Non-pigmented ciliary epithelial cell (primary cell): ENCODE measurements at regions not wholly inside any gene's neighbourhood (a gene's known extent, or its start where the extent isn't known, plus 50 kb on each side); places are given as distances from the start of the nearest gene placed in this dataset.

Experiments used
- DNase-seq: peaks from one replicate; pipeline ENCODE4 v3.0.0-alpha.2; 2010; ENCODE audit warnings: low read depth

- no peak for DNase-seq
These were observed 183.8 kb downstream of the CCDC59 start for GRCh38 chr12:82174383-82174782.

- DNase-seq = no peak
These were observed 209.1 kb downstream of the CCDC59 start for GRCh38 chr12:82149045-82149444.

GRCh38 chr12:82146740-82147139 is 211.4 kb downstream of the CCDC59 start:
- no peak for DNase-seq

DNA sequence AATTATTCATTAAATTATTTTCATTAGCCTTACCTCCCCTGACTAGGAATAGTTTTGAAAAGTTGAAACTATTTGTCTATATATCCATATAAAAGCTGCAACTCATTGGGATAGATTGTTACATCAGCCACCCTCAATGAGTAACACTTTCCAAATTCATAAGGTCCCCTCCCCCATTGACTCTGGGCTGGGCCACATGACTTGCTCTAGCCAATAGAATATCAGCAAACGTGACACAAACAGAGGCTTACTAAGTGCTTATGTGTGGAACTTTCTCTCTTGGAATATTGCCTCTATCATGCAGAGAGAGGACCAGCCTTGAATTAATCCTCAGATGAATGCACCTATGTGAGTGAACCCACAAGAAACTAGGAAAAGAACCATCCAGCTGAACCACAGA is 213.7 kb downstream of the CCDC59 start:
- DNase-seq = no peak

DNA sequence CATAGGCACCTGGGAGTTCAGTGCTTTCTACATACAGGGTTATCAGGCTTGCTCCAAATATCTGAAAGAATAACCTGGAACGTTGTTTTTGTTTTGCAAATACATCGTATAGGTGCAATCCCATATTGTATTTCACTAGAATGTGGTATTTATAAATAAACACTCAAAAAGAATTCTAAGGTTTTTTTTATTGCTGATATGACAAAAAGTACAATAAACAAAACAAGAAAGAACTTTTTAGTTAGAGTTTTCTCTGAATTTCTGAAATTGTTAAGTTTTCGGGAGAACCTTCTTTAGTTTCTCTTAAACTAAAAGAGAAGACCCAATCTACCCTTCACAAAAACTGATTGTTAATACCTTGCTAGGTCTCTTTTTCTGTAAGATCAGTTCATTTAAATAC is 225.8 kb downstream of the CCDC59 start:
- no peak for DNase-seq

DNA sequence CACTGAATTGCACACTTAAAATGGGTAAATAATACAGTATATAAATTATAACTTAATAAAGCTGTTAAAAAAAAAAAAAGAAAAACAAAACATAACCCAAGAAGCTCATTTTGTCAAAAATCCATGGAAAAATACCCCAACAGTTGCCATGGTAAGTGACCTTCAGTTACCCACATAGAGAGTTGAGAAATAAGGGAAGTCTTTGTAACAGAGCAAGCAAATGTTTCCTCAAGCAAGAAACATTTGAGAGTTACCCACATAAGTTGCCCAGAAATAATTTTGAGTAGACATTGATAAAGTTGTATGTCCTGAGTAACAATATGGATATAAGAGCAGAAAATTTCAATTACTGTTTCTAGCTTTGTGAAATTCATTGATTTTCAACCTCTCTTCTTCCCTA is 227.4 kb downstream of the CCDC59 start:
- no peak for DNase-seq

GRCh38 chr12:82124711-82125380 is 233.3 kb downstream of the CCDC59 start:
- DNase-seq = peak; percentile 19

- no peak for DNase-seq
These were observed 236.6 kb downstream of the CCDC59 start for GRCh38 chr12:82121545-82121944.

- no peak for DNase-seq
These were observed 237.3 kb downstream of the CCDC59 start for GRCh38 chr12:82120901-82121300.

DNA sequence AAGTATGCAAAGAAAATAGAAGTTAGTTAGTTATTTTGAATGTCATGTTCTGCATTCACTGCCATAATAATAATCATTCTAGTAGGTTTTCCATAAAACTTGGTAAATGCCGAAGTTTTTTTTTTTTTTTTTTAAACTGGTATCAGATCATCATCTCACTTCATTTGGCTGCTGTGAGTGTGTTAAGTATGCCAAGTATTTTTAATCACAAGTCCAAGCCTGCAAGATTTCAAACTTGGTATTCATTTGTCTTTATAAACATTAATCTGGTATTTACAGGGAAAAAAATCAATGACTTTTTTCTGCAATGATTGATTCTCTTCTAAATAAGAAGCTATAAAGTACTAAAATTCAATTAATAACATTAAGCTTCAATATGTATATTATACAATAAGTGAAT is 248.9 kb downstream of the CCDC59 start:
- DNase-seq = no peak

GRCh38 chr12:82108615-82109014 is 249.6 kb downstream of the CCDC59 start:
- DNase-seq = no peak

GRCh38 chr12:82099216-82099615 is 259.0 kb downstream of the CCDC59 start:
- peak; percentile 3 for DNase-seq

DNA sequence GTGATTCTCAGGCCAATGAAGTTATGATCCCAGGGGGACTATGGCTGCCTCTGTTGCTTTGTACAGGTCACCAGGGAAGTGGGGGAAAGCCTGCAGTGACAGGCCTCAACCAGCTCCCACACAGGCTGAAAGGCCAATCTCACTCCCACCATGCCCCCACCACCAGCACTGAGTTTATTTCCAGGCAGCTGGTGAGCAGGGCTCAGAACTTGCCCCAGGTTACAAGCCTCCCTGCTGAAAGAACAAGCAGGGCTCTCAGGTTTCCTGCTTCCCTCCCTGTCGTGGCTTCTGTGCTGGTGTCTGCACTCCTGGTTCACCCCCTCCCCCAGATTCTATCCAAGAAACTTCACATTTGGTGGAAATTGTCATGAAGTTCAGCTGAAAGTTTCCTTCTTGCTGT is 260.3 kb downstream of the CCDC59 start:
- no peak for DNase-seq

DNA sequence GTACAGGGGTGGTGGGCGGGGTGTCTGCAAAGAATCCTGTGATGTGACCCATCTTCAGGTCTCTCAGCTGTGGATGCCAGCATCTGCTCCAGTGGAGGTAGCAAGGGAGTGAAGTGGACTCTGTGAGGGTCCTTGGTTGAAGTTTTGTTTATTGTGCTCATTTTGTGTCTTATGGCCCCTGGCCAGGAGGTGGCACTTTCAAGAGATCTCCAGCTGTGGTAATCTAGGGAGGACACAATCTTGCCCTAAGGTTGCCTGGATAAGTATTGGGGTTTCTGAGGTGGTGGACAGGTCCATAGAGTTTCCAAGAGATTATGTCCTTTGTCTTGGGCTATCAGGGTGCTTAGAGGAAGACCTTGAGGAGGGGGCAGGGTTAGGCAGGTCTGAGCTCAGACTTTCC is 260.7 kb downstream of the CCDC59 start:
- DNase-seq = no peak

- DNase-seq = no peak
These were observed 268.0 kb downstream of the CCDC59 start for GRCh38 chr12:82090165-82090564.

DNA sequence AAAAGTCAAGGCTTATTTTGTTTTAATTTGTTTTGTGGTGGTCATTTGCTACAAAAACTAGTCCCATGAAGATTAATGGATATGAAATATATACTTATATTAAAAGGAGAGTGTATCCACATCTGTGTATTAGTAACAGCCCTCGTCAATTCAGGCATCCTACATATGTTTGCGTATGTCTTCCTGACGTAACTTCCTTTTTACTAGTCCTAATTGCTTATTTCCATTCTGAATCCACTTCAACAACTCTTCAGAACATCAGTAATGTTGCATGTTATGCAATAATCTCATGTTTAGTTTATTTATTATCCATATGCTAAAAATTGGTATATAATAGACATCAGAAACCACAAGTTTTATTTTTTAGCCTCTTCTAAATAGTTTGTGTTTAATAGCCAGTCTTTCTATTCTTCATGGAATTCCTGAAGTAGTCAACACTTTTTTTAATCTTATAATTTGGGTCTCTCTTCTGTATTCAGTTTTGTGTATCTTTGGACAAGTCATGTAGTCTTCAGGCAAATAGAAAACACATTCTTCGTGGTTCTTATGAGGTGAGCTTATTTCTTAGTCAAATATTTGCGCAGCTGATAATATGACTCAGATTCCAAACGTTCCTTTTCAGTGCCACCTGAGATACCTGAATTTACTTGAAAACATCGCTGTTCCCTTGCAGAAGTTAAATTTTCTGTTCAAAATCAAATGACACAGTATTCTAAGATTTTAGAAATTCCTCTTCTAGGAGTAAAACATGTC is 268.6 kb downstream of the CCDC59 start:
- no peak for DNase-seq

DNA sequence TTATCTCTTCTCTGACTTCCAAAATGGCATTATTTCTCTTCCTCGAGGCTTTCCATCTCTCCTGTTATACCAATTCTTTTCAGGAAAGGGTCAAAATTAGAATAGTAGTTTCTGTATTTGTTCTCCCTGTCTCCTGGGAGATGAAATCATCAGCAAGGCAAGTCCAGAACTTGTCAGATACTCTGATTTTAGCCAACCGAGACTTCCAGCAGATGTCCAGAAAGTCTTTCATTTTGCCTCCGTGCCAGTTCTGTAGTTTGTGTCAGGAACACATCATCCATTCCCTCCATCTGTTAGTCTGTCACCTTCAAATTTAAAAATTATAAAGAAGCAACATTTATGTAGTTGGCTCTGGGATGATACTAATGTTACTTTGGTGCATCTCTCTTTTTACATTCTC is 275.7 kb downstream of the CCDC59 start:
- DNase-seq = no peak

DNA sequence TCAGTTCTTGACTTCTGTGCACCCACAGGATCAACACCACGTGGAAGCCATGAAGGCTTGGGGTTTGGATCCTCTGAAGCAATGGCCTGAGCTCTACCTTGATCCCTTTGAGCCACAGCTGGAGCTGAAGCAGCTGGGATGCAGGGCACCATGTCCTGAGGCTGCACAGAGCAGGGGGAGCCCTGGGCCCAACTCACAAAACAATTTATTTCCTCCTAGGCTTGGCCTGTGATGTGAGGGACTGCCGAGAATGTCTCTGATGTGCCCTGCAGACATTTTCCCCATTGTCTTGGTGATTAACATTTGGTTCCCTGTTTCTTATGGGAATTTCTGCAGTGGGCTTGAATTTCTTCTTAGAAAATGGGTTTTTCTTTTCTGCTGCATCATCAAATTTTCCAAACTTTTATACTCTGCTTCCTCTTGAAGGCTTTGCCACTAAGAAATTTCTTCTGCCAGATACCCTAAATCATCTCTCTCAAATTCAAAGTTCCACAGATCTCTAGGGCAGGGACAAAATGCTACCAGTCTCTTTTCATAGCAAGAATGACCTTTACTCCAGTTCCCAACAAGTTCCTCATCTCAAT is 288.2 kb downstream of the CCDC59 start:
- no peak for DNase-seq

DNA sequence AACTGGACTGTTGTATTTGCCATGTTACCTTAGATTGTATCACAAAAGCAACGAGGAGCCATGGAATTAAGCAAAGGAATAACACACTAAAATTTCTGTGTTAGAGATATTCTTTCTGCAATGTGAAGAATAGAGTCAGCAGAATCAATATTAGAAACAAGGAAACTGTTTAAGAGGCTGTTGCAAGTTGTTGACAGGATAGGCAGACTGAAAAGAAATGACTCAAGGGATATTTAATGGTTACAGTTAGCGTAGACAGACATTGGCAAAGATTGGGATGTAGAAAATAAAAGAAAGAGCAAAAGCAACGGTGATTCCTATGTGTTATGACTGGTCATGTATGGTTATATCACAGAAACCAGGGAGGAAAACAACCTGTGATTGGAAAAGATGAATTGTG is 299.0 kb upstream of the PPFIA2 start:
- DNase-seq = no peak

GRCh38 chr12:82057770-82058169 is 298.6 kb upstream of the PPFIA2 start:
- DNase-seq = no peak

DNA sequence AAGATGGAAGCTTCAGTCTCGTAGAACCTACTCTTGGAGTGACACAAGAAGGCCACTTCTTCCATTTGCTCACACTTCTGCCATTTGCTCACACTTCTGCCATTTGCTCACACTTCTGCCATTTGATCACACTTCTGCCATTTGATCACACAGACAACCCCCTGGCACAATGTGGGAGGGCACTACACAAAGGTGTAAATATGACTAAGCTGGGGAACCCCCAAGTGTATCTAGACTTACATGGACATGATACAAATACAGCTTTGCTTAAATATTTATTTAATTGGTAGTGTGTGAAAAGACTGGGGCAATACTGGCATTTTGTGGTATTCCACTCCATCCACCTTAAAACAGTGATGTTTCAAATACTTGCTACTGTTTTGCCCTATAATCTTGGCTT is 296.2 kb upstream of the PPFIA2 start:
- DNase-seq = no peak

GRCh38 chr12:82054566-82054965 is 295.4 kb upstream of the PPFIA2 start:
- no peak for DNase-seq

DNA sequence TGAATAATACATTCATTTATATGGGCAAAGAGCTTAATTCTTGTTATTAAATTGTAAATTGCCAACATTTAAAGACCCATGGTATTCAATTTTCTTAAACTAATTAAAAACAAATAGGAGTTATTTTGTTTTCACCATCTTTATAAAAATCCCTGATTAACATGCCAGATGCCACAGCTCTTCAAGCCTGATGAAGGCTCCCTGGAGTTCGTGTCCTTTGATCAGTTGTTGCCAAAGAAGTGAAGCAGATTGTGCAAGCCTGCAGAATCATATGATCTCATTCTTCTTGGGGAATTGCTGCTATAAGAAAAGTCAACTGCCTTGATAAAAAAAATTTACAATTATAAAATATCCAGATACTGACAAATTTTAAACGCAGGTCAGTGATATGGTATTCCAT is 288.3 kb upstream of the PPFIA2 start:
- no peak for DNase-seq
